Stimulated activated CD4-positive, alpha-beta T cell treated with anti-CD3 and anti-CD28 coated beads, Interleukin-15, amount 100 ng/mL, for 48 hours (primary cell): ENCODE measurements at regions not wholly inside any gene's neighbourhood (a gene's known extent, or its start where the extent isn't known, plus 50 kb on each side); places are given as distances from the start of the nearest gene placed in this dataset.

Experiments
- DNase-seq, 2 donors: peaks; one replicate each; pipeline ENCODE4 v3.0.0-alpha.2; 2020; ENCODE audit warnings: low read depth in 2 of 2

GRCh38 chrX:97666890-97667289, 783.2 kb downstream of the RPA4 start:
- DNase-seq = no peak

GRCh38 chrX:97668126-97668525, 784.4 kb downstream of the RPA4 start:
- DNase-seq = no peak

DNA sequence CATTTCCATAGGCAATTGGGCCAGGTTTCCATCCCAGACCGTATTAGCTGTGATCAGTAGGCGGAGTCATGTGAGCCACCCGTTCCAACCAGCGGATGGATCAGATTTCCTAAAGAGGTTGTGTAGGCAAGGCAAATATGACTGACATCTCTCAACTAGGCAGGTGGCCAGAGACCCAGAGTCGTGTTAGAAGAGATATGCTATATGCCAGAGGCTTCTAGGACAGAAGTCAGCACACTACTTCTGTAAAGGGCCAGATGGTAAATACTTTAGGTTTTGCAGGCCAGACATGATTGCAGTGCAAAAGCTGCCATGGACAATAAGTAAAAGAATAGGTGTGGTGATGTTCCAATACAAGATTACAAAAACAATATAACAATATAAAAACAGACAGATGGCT, 788.4 kb downstream of the RPA4 start:
- DNase-seq = no peak

GRCh38 chrX:97672608-97673007, 788.9 kb downstream of the RPA4 start:
- no peak for DNase-seq

- DNase-seq = no peak
Observed at GRCh38 chrX:97673135-97673534, 789.4 kb downstream of the RPA4 start.

- DNase-seq = no peak
Observed at GRCh38 chrX:97682991-97683840, 799.5 kb downstream of the RPA4 start.

GRCh38 chrX:97685753-97686152, 802.0 kb downstream of the RPA4 start:
- peak in 1 of 2 donors; percentile 9 for DNase-seq

GRCh38 chrX:97691901-97692455, 808.3 kb downstream of the RPA4 start:
- DNase-seq = no peak

DNA sequence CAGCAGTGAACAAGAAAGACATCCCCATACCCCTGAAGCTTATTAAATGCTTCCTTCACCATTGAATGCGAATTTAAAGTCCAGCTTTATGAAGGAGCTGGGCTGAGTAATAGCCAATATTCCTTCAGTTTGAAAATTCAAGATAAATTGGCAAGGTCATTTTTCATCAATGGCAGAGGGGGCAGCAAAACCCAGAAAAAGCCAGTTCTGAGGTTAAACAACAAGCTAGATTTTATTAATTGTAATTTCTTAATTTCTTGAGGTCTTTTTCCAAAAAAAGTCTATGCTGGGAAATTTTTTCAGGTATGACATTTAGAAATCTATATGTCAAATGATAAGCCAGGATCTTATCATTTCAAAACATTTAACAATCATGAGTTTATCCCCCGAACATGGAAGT, 808.9 kb downstream of the RPA4 start:
- DNase-seq = no peak

DNA sequence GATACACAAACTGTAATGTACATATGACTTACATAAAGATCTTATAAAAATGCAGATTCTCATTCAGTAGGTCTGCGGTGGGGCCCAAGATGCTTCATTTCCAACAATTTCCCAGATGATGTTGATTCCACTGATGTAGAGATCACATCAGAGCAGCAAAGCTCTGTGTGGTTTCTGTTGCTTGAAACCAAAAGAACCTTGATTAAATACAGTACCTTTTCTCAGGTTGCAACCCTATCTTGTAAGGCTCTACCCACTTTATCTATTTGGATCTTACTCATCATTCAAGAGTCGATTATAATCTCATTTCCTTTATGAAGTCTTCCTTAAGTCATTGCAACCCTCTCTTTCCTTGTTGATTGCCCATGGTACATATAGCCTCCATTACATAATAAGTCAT, 816.8 kb downstream of the RPA4 start:
- no peak for DNase-seq

DNA sequence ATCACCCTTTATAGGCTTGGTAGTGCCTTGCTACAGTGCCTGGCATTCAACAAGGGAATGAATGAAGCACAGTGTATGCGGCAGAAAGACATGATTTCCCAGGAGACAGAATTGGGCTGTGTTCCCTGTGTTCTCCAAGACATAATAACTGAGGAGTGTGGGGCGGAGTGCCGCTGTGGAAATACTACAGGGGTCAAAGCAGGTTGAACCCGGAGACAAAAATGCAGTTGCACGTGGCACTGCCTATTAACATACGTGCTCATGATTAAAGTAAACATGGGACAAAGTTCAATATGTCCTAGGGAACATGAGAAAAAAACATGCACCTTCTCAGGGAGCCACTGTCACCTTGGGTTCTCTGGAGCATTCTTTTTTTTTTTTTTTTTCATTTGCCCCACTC, 820.8 kb downstream of the RPA4 start:
- no peak for DNase-seq

DNA sequence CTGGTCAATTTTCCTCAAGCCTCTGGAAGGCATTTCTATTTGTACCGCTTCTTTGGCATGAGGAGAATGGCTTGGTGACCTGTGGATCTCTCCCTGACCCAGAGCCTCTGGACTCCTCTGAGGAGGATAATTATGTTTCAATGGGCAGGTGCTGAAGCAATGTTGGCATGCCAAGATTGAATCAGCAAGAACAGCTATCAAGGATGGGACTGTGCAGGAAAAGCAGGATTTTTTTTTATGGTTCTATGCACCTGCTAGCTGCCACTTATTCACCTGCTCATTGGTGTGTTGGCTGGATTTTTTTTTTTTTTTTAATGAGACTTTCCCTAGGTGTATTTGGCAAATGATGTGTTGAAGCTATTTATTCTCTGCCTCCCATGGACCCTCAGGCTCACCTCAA, 821.2 kb downstream of the RPA4 start:
- no peak for DNase-seq

- DNase-seq = no peak
Observed at GRCh38 chrX:97705936-97706335, 822.2 kb downstream of the RPA4 start.

GRCh38 chrX:97714072-97714471, 830.4 kb downstream of the RPA4 start:
- DNase-seq = no peak

- no peak for DNase-seq
Observed at GRCh38 chrX:97728215-97728614, 844.5 kb downstream of the RPA4 start.

- DNase-seq = no peak
Observed at GRCh38 chrX:97740044-97740443, 856.3 kb downstream of the RPA4 start.

GRCh38 chrX:97740886-97741285, 857.2 kb downstream of the RPA4 start:
- no peak for DNase-seq

GRCh38 chrX:97743014-97743413, 859.3 kb downstream of the RPA4 start:
- DNase-seq = peak in 1 of 2 donors; percentile 4

GRCh38 chrX:97747346-97747745, 863.6 kb downstream of the RPA4 start:
- no peak for DNase-seq

- DNase-seq = no peak
Observed at GRCh38 chrX:97751016-97751415, 867.3 kb downstream of the RPA4 start.

DNA sequence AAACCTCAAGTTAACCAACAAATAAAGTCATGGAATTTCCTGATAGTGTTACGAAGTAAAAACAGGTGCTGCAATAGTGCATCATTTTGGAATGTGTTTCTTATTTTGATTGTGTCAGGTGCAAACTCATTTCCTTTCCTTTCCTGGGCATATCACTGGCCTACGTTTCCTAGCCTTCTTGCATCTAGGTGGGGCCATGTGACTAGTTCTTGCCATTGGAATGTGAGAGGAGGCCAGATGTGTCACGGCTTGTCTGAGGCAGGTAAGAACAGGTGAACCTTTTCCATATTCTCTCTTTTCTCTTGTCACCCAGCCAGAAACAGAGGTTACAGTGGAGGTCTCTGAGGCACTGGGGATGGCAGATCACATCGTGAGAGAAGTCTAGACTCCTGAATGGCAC, 868.0 kb downstream of the RPA4 start:
- no peak for DNase-seq

DNA sequence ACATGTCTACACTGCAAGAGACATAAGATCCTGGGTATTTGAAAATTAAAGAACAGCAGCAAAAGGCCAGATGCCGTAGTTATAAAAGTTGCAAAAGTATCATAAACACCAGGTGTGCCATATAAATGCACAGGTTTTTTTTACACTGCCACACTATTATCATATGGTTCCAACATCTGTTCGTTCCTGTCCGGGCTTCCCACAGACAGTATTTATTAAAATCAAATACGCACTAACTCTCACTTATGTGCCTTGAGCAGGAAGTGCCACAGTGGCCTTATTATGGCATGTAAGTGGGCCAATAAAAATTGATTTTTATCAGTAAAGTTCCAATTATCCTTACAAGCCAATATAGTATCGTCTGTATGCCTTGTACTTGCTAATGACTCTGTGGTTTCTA, 873.2 kb downstream of the RPA4 start:
- no peak for DNase-seq

DNA sequence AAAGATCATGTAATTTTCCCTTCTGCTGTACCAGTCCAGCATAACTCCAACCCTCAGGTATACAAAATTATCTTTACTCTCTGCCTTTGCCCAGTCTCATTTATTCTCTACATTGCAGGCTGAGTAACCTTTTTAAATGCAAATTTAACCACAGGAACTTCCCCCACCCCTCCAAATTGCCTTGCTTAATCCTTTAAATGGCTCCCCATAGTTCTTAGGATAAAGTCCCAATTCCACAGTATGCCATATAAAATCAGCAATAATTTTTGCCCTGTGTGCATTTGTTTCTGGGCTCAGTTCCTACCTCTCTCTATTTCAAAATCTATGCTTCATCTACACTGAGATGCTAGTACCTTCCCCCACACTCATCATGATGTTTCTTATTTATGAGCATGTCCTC, 879.7 kb downstream of the RPA4 start:
- no peak for DNase-seq

- no peak for DNase-seq
Observed at GRCh38 chrX:97763981-97764380, 880.3 kb downstream of the RPA4 start.
